Inferior parietal cortex (tissue), 1 donor: ENCODE measurements at regions not wholly inside any gene's neighbourhood (a gene's known extent, or its start where the extent isn't known, plus 50 kb on each side); places are given as distances from the start of the nearest gene placed in this dataset.
"Not testable (repeated sequence)": the region's sequence is repeated elsewhere in the genome, so short reads cannot be mapped to it uniquely, and the experiment has no call there.

Experiments
- DNase-seq: peaks from one replicate; pipeline ENCODE4 v3.0.0-alpha.2; 2016; ENCODE audit errors: extremely low spot score

GRCh38 chr14:106044515-106044914, 518.1 kb downstream of the TMEM121 start:
- DNase-seq, result no peak

GRCh38 chr14:106044949-106045596, 518.7 kb downstream of the TMEM121 start:
- no peak for DNase-seq

GRCh38 chr14:106051796-106052195, 525.4 kb downstream of the TMEM121 start:
- no peak for DNase-seq

GRCh38 chr14:106055289-106055688, 528.9 kb downstream of the TMEM121 start:
- DNase-seq, result no peak

GRCh38 chr14:106058342-106058741, 532.0 kb downstream of the TMEM121 start:
- no peak for DNase-seq

GRCh38 chr14:106060276-106060975, 534.0 kb downstream of the TMEM121 start:
- DNase-seq, result no peak

- DNase-seq, result not testable (repeated sequence)
Measured at GRCh38 chr14:106061877-106062500, 535.6 kb downstream of the TMEM121 start.

- no peak for DNase-seq
Measured at GRCh38 chr14:106062502-106063272, 536.3 kb downstream of the TMEM121 start.

- no peak for DNase-seq
Measured at GRCh38 chr14:106067935-106068334, 541.6 kb downstream of the TMEM121 start.

GRCh38 chr14:106069804-106070625, 543.6 kb downstream of the TMEM121 start:
- no peak for DNase-seq

- no peak for DNase-seq
Measured at GRCh38 chr14:106080922-106081321, 554.5 kb downstream of the TMEM121 start.

- not testable (repeated sequence) for DNase-seq
Measured at GRCh38 chr14:106081721-106082120, 555.3 kb downstream of the TMEM121 start.

- no peak for DNase-seq
Measured at GRCh38 chr14:106083082-106083481, 556.7 kb downstream of the TMEM121 start.

GRCh38 chr14:106087837-106088236, 561.5 kb downstream of the TMEM121 start:
- no peak for DNase-seq

GRCh38 chr14:106088860-106089259, 562.5 kb downstream of the TMEM121 start:
- DNase-seq, result not testable (repeated sequence)

GRCh38 chr14:106094654-106095189, 568.3 kb downstream of the TMEM121 start:
- DNase-seq, result no peak

- DNase-seq, result no peak
Measured at GRCh38 chr14:106107703-106108102, 581.3 kb downstream of the TMEM121 start.

- DNase-seq, result no peak
Measured at GRCh38 chr14:106109337-106109736, 583.0 kb downstream of the TMEM121 start.

GRCh38 chr14:106115401-106115800, 589.0 kb downstream of the TMEM121 start:
- DNase-seq, result no peak

- not testable (repeated sequence) for DNase-seq
Measured at GRCh38 chr14:106116339-106116930, 590.1 kb downstream of the TMEM121 start.

GRCh38 chr14:106120101-106120500, 593.7 kb downstream of the TMEM121 start:
- no peak for DNase-seq
